CD14-positive monocyte (primary cell): ENCODE measurements at regions not wholly inside any gene's neighbourhood (a gene's known extent, or its start where the extent isn't known, plus 50 kb on each side); places are given as distances from the start of the nearest gene placed in this dataset.

Experiments used
- DNase-seq, 3 donors: peaks; one replicate each; pipeline ENCODE4 v3.0.0-alpha.2; 2011 to 2022
- H2AFZ ChIP-seq: 2 replicates; pipeline ENCODE4 v1.6.0; 2012; ENCODE audit warnings: mild to moderate bottlenecking, low read depth, low read length, inconsistent platforms; ENCODE audit not compliant: insufficient read depth, poor library complexity, severe bottlenecking
- H3K27ac ChIP-seq, 2 donors: 1 replicate in 1 of 2; 2 replicates in 1 of 2; pipeline ENCODE4 v1.5.1; 2012 to 2013; ENCODE audit warnings: low read length in 2 of 2, control low read depth in 1 of 2, inconsistent platforms in 1 of 2, low read depth in 1 of 2, mild to moderate bottlenecking in 1 of 2
- H3K27me3 ChIP-seq, 2 donors: one replicate each; pipeline versions ENCODE4 v1.6.0 to v1.6.1; 2011 to 2013; ENCODE audit warnings: low read length in 2 of 2; ENCODE audit not compliant: control insufficient read depth in 2 of 2, insufficient read depth in 2 of 2
- H3K36me3 ChIP-seq, 2 donors: replicated peaks in 1 of 2; 1 replicate in 1 of 2; 2 replicates in 1 of 2; pipeline versions ENCODE4 v1.5.1 to v1.6.1; 2012 to 2013; ENCODE audit warnings: low read length in 2 of 2, control low read depth in 1 of 2, inconsistent platforms in 1 of 2, mild to moderate bottlenecking in 1 of 2; ENCODE audit not compliant: insufficient read depth in 2 of 2, control insufficient read depth in 1 of 2
- H3K4me1 ChIP-seq, 2 donors: 1 replicate in 1 of 2; 2 replicates in 1 of 2; pipeline versions ENCODE4 v1.5.1 to v1.6.1; 2012 to 2013; ENCODE audit warnings: low read length in 2 of 2, control low read depth in 1 of 2, inconsistent platforms in 1 of 2, mild to moderate bottlenecking in 1 of 2, moderate library complexity in 1 of 2; ENCODE audit not compliant: insufficient read depth in 2 of 2, control insufficient read depth in 1 of 2
- H3K4me2 ChIP-seq: replicated peaks from 2 replicates; pipeline ENCODE3; 2012; ENCODE audit warnings: low read length, moderate library complexity, mild to moderate bottlenecking; ENCODE audit not compliant: poor library complexity, severe bottlenecking; ENCODE audit errors: extremely low read depth
- H3K4me3 ChIP-seq, 3 experiments: fragments of 200-600 bp in 1 of 3; sonication (generic) in 1 of 3; replicated peaks in 1 of 3; 1 replicate in 2 of 3; 2 replicates in 1 of 3; pipeline ENCODE4 v1.5.1; 2011 to 2013; ENCODE audit warnings: low read length in 3 of 3, mild to moderate bottlenecking in 3 of 3, control low read depth in 2 of 3, low read depth in 2 of 3, inconsistent platforms in 1 of 3, moderate library complexity in 1 of 3
- H3K79me2 ChIP-seq: 2 replicates; pipeline ENCODE4 v1.6.0; 2012; ENCODE audit warnings: mild to moderate bottlenecking, control low read depth, inconsistent platforms, low read length, moderate library complexity; ENCODE audit not compliant: insufficient read depth
- H3K9ac ChIP-seq: 2 replicates; pipeline ENCODE4 v1.6.0; 2017; ENCODE audit warnings: low read length, mild to moderate bottlenecking; ENCODE audit not compliant: insufficient read depth, poor library complexity, severe bottlenecking
- H3K9me3 ChIP-seq, 2 donors: replicated peaks in 1 of 2; 1 replicate in 1 of 2; 2 replicates in 1 of 2; pipeline versions ENCODE4 v1.5.1 to v1.6.1; 2012 to 2013; ENCODE audit warnings: low read length in 2 of 2, control low read depth in 1 of 2; ENCODE audit not compliant: control insufficient read depth in 1 of 2, insufficient read depth in 1 of 2
- H4K20me1 ChIP-seq: 2 replicates; pipeline ENCODE4 v1.6.0; 2012; ENCODE audit warnings: mild to moderate bottlenecking, low read length, control low read depth, moderate library complexity; ENCODE audit not compliant: insufficient read depth
- H3K27ac Mint-ChIP-seq, 7 donors: one replicate each; pipeline ENCODE4 v1.8.0; 2020; ENCODE audit warnings: mild to moderate bottlenecking in 7 of 7, mixed read lengths in 7 of 7, moderate library complexity in 6 of 7, inconsistent platforms in 2 of 7
- H3K27me3 Mint-ChIP-seq, 3 donors: one replicate each; pipeline ENCODE4 v1.8.0; 2021 to 2022; ENCODE audit warnings: low read depth in 3 of 3, mild to moderate bottlenecking in 3 of 3, mixed read lengths in 3 of 3, moderate library complexity in 3 of 3, inconsistent platforms in 1 of 3
- H3K36me3 Mint-ChIP-seq, 2 donors: one replicate each; pipeline ENCODE4 v1.8.0; 2020; ENCODE audit warnings: mixed read lengths in 2 of 2, inconsistent platforms in 1 of 2, mild to moderate bottlenecking in 1 of 2
- H3K4me1 Mint-ChIP-seq: one replicate; pipeline ENCODE4 v1.8.0; 2020; ENCODE audit warnings: mild to moderate bottlenecking, mixed read lengths
- H3K4me3 Mint-ChIP-seq, 2 donors: one replicate each; pipeline ENCODE4 v1.8.0; 2020; ENCODE audit warnings: mild to moderate bottlenecking in 2 of 2, mixed read lengths in 2 of 2, moderate library complexity in 1 of 2
- H3K9me3 Mint-ChIP-seq, 7 donors: one replicate each; pipeline ENCODE4 v1.8.0; 2020 to 2022; ENCODE audit warnings: mixed read lengths in 7 of 7, mild to moderate bottlenecking in 6 of 7, moderate library complexity in 6 of 7, inconsistent platforms in 2 of 7
- CTCF ChIP-seq: fragments of 200-600 bp; IDR thresholded peaks from one replicate; pipeline ENCODE4 v1.8.0; 2022; ENCODE audit warnings: antibody characterized with exemption, mild to moderate bottlenecking
- WGBS: methylation state at CpG from one replicate; pipeline ENCODE4 v1.1.5; 2013; ENCODE audit warnings: missing lambda C conversion rate; ENCODE audit not compliant: insufficient coverage; 5-methylcytosine and 5-hydroxymethylcytosine counted together
- intact Hi-C, 2 donors: fragments of 100-400 bp; cut with micrococcal nuclease; formaldehyde crosslinking; loops; one replicate each; pipeline versions ENCODE4 v1.15.0 to v1.15.1; 2023

DNA sequence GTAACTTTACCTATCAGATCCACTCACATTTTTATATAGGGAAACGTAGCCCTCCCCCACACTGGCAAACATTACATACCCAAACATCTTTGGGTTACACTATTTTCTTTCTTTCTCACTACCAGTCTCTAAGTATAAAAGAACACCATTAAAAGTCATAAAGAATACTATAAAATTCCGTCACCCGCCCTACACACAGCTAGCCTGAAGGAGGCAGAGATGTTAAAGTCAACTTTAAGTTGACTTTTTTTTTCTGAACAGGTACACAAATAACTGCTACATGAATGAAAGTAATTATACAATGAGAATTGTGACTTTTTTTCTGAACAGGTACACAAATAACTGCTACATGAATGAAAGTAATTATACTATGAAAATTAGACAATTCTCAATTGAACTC is 628.3 kb downstream of the NUP35 start:
- H4K20me1 ChIP-seq = no peaks in the 10 kb centered on the region
- Mint-ChIP-seq H3K4me1 (no peaks in the 10 kb centered on the region), H3K4me3 (no peak overlapping the region), H3K27ac (no peak overlapping the region), H3K27me3 (no peaks in the 10 kb centered on the region), H3K9me3 (peaks cover 0 to 7% (median 2%) of the 10 kb centered on the region in 7 donors), H3K36me3 (no peaks in the 10 kb centered on the region)
- no CpG with 5 or more reads among the region's 3 CpGs for WGBS
- no peak overlapping the region for H3K9ac ChIP-seq
- H3K27ac ChIP-seq = no peak overlapping the region
- no peak overlapping the region for H3K4me3 ChIP-seq
- no peaks in the 10 kb centered on the region for H3K36me3 ChIP-seq
- no peaks in the 10 kb centered on the region for H3K79me2 ChIP-seq
- intact Hi-C loops = no loop called here
- H3K9me3 ChIP-seq = peaks cover 0 to 9% of the 10 kb centered on the region in 2 donors
- H2AFZ ChIP-seq = no peak overlapping the region
- H3K4me1 ChIP-seq = no peaks in the 10 kb centered on the region
- no peak overlapping the region for H3K4me2 ChIP-seq
- DNase-seq = no peak
- H3K27me3 ChIP-seq = no peaks in the 10 kb centered on the region
- TF ChIP-seq CTCF = no peak

- Histone ChIP-seq H2AFZ (no peak overlapping the region), H3K79me2 (no peaks in the 10 kb centered on the region), H3K9ac (no peak overlapping the region), H3K9me3 (peaks cover 4 to 5% of the 10 kb centered on the region in 2 donors), H3K36me3 (no peaks in the 10 kb centered on the region), H3K27me3 (no peaks in the 10 kb centered on the region), H4K20me1 (no peaks in the 10 kb centered on the region), H3K4me3 (no peak overlapping the region), H3K27ac (no peak overlapping the region), H3K4me2 (no peak overlapping the region), H3K4me1 (no peaks in the 10 kb centered on the region)
- Mint-ChIP-seq H3K4me1 (no peaks in the 10 kb centered on the region), H3K27me3 (peaks cover 0 to 2% (median 0%) of the 10 kb centered on the region in 3 donors), H3K36me3 (no peaks in the 10 kb centered on the region), H3K27ac (no peak overlapping the region), H3K4me3 (no peak overlapping the region), H3K9me3 (peaks cover under 1 to 9% (median 2%) of the 10 kb centered on the region in 7 donors)
- no peak for TF ChIP-seq CTCF
- WGBS = no CpG with 5 or more reads among the region's 1 CpG
- no peak for DNase-seq
- intact Hi-C loops = no loop called here
These were observed 634.8 kb downstream of the NUP35 start for GRCh38 chr2:183759033-183759432.
